ENCODE measurements at regions not wholly inside any gene's neighbourhood (a gene's known extent, or its start where the extent isn't known, plus 50 kb on each side); places are given as distances from the start of the nearest gene placed in this dataset.

GRCh38 chr5:21694567-21694966 is 1158.6 kb downstream of the CDH12 start:
- no peaks in the 10 kb centered on the region for H3K9me3 ChIP-seq (ENCODE audit: control insufficient read depth, low read depth, low read length)
- 86% methylated on average over 1 of the region's 2 CpGs for WGBS (ENCODE audit: insufficient coverage, low lambda C conversion rate)

GRCh38 chr5:21693591-21693990 is 1159.6 kb downstream of the CDH12 start:
- Histone ChIP-seq H3K36me3 (ENCODE audit: control insufficient read depth, insufficient read depth, low read length) (no peaks in the 10 kb centered on the region), H3K27ac (ENCODE audit: low read length) (no peak overlapping the region), H3K4me3 (ENCODE audit: low read length) (no peak overlapping the region), H3K4me1 (ENCODE audit: control insufficient read depth, insufficient read depth, low read length) (no peaks in the 10 kb centered on the region), H3K27me3 (ENCODE audit: control insufficient read depth, insufficient read depth, low read length) (peaks cover 2% of the 10 kb centered on the region), H3K9me3 (ENCODE audit: control insufficient read depth, low read depth, low read length) (no peaks in the 10 kb centered on the region)
- DNase-seq, result no peak

More at GRCh38 chr5:21694567-21694966, 1158.6 kb downstream of the CDH12 start:
- no peaks in the 10 kb centered on the region for H3K4me1 ChIP-seq (ENCODE audit: control insufficient read depth, insufficient read depth, low read length)
- no peak overlapping the region for H3K4me3 ChIP-seq (ENCODE audit: low read length)
- H3K27me3 ChIP-seq (ENCODE audit: control insufficient read depth, insufficient read depth, low read length), result peaks cover 1% of the 10 kb centered on the region
- DNase-seq, result no peak
- no peak overlapping the region for H3K27ac ChIP-seq (ENCODE audit: low read length)
- H3K36me3 ChIP-seq (ENCODE audit: control insufficient read depth, insufficient read depth, low read length), result no peaks in the 10 kb centered on the region

DNA sequence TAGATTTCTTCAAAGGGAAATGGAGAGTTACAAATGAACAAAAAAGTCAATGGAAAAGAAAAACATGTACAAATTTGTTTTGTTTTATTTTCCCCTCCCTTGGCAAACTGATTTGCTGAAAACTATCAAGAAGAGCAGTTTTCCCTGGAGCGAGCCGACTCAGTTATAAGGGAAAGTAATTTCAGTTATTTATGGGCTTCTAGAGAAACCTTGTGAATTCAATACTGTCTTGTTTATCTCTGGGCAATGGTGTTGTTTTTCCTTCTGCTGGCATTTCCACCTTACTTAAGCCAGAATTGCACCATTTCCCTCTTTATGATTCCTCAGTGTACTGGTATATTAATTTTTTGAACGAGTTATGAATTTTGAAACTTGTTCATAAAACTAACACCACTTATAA is 1163.6 kb downstream of the CDH12 start:
- Histone ChIP-seq H3K4me3 (ENCODE audit: low read length) (no peak overlapping the region), H3K27me3 (ENCODE audit: control insufficient read depth, insufficient read depth, low read length) (peaks cover 2% of the 10 kb centered on the region), H3K4me1 (ENCODE audit: control insufficient read depth, insufficient read depth, low read length) (no peaks in the 10 kb centered on the region), H3K27ac (ENCODE audit: low read length) (no peak overlapping the region), H3K9me3 (ENCODE audit: control insufficient read depth, low read depth, low read length) (no peaks in the 10 kb centered on the region), H3K36me3 (ENCODE audit: control insufficient read depth, insufficient read depth, low read length) (no peaks in the 10 kb centered on the region)
- no peak for DNase-seq
- WGBS (ENCODE audit: insufficient coverage, low lambda C conversion rate), result 80% methylated on average over 2 of the region's 3 CpGs

DNA sequence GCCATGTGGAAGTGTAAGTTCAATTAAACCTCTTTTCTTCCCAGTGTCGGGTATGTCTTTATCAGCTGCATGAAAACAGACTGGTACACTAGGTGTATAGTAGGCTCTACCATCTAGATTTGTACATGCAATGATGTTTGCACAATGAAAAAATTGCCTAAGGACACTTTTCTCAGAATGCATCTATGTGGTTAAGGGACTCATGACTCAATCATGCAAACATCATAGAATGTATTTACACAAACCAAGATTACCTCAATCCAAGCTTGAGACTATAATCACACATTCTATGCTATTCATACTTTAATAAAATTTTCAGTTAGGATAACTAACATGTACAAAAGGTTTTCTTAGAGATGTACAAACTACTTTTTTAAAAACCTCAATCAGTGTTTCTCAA is 1164.5 kb downstream of the CDH12 start:
- Histone ChIP-seq H3K27ac (ENCODE audit: low read length) (no peak overlapping the region), H3K4me3 (ENCODE audit: low read length) (no peak overlapping the region), H3K9me3 (ENCODE audit: control insufficient read depth, low read depth, low read length) (no peaks in the 10 kb centered on the region), H3K4me1 (ENCODE audit: control insufficient read depth, insufficient read depth, low read length) (no peaks in the 10 kb centered on the region), H3K27me3 (ENCODE audit: control insufficient read depth, insufficient read depth, low read length) (peaks cover 2% of the 10 kb centered on the region), H3K36me3 (ENCODE audit: control insufficient read depth, insufficient read depth, low read length) (no peaks in the 10 kb centered on the region)
- no peak for DNase-seq
- no CpG with 5 or more reads among the region's 1 CpG for WGBS (ENCODE audit: insufficient coverage, low lambda C conversion rate)

DNA sequence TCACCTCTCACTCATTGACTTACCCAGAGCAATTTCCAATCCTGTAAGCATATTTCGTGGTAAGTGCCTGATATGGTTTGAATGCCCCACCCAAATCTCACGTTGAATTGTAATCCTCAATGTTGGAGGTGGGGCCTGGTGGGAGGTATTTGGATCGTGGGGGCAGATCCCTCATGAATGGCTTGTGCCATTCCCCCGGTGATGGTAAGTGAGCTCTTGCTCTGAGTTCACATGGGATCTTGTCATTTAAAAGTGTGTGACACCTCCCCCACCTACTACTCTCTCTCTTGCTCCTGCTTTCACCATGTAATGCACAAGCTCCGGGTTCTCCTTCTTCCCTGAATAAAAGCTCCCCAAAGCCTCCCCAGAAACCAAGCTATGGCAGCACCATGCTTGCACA is 1165.5 kb downstream of the CDH12 start:
- Histone ChIP-seq H3K9me3 (ENCODE audit: control insufficient read depth, low read depth, low read length) (no peaks in the 10 kb centered on the region), H3K4me3 (ENCODE audit: low read length) (no peak overlapping the region), H3K27me3 (ENCODE audit: control insufficient read depth, insufficient read depth, low read length) (peaks cover 2% of the 10 kb centered on the region), H3K27ac (ENCODE audit: low read length) (no peak overlapping the region), H3K4me1 (ENCODE audit: control insufficient read depth, insufficient read depth, low read length) (no peaks in the 10 kb centered on the region), H3K36me3 (ENCODE audit: control insufficient read depth, insufficient read depth, low read length) (no peaks in the 10 kb centered on the region)
- no CpG with 5 or more reads among the region's 5 CpGs for WGBS (ENCODE audit: insufficient coverage, low lambda C conversion rate)
- no peak for DNase-seq

- H3K4me1 ChIP-seq (ENCODE audit: control insufficient read depth, insufficient read depth, low read length), result no peaks in the 10 kb centered on the region
- 86% methylated on average over 1 of the region's 4 CpGs for WGBS (ENCODE audit: insufficient coverage, low lambda C conversion rate)
- no peaks in the 10 kb centered on the region for H3K36me3 ChIP-seq (ENCODE audit: control insufficient read depth, insufficient read depth, low read length)
- no peaks in the 10 kb centered on the region for H3K9me3 ChIP-seq (ENCODE audit: control insufficient read depth, low read depth, low read length)
- H3K4me3 ChIP-seq (ENCODE audit: low read length), result no peak overlapping the region
- no peak for DNase-seq
- peaks cover 2% of the 10 kb centered on the region for H3K27me3 ChIP-seq (ENCODE audit: control insufficient read depth, insufficient read depth, low read length)
- no peak overlapping the region for H3K27ac ChIP-seq (ENCODE audit: low read length)
Observed at GRCh38 chr5:21686706-21687105, 1166.4 kb downstream of the CDH12 start.

- no peak for DNase-seq
- Histone ChIP-seq H3K4me3 (ENCODE audit: low read length) (no peak overlapping the region), H3K4me1 (ENCODE audit: control insufficient read depth, insufficient read depth, low read length) (no peaks in the 10 kb centered on the region), H3K36me3 (ENCODE audit: control insufficient read depth, insufficient read depth, low read length) (no peaks in the 10 kb centered on the region), H3K27ac (ENCODE audit: low read length) (no peak overlapping the region), H3K9me3 (ENCODE audit: control insufficient read depth, low read depth, low read length) (no peaks in the 10 kb centered on the region), H3K27me3 (ENCODE audit: control insufficient read depth, insufficient read depth, low read length) (peaks cover 2% of the 10 kb centered on the region)
- WGBS (ENCODE audit: insufficient coverage, low lambda C conversion rate), result 100% methylated on average over 1 of the region's 4 CpGs
Observed at GRCh38 chr5:21685522-21685921, 1167.6 kb downstream of the CDH12 start.

DNA sequence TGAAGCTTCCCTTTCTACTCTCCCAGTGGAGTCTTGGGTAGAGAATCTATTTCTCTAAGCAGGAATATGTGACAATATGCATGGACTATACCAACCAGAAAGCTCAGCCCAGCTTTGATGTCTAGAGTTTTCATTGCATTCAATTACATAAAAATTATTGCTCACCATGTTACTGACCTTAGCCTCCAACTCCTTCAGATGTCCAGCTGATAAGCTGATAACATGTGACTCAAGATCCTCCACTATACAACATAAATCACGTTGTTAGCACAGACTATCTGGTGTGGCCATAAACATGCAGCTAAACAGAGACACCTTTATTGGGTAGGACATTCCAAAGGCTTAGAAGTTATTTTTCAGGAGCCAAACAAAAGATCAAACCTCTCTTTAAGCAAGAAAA is 1168.2 kb downstream of the CDH12 start:
- H3K4me3 ChIP-seq (ENCODE audit: low read length), result no peak overlapping the region
- H3K27me3 ChIP-seq (ENCODE audit: control insufficient read depth, insufficient read depth, low read length), result peaks cover 2% of the 10 kb centered on the region
- no peak overlapping the region for H3K27ac ChIP-seq (ENCODE audit: low read length)
- DNase-seq, result no peak
- H3K4me1 ChIP-seq (ENCODE audit: control insufficient read depth, insufficient read depth, low read length), result no peaks in the 10 kb centered on the region
- no peaks in the 10 kb centered on the region for H3K36me3 ChIP-seq (ENCODE audit: control insufficient read depth, insufficient read depth, low read length)
- no CpG with 5 or more reads among the region's 1 CpG for WGBS (ENCODE audit: insufficient coverage, low lambda C conversion rate)
- H3K9me3 ChIP-seq (ENCODE audit: control insufficient read depth, low read depth, low read length), result no peaks in the 10 kb centered on the region

DNA sequence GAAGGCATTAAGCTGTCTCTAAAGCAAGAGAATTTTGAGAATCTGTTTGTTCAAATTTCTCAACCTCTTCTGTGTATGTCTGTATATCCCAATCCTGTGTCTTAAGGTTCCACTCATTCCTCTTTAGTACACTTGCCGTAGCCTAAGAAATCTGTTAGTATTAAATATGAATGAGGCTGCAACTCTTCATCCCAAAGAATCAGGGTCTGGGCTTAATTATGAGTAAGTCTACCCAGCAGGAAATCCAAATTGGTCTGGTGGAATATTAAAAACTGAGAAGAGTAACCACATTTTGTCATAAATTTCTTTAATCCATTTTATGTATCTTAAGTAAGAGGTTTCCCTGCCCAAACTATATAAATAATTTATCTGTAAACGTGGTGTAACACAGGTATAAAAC is 1171.2 kb downstream of the CDH12 start:
- Histone ChIP-seq H3K27ac (ENCODE audit: low read length) (no peak overlapping the region), H3K27me3 (ENCODE audit: control insufficient read depth, insufficient read depth, low read length) (no peaks in the 10 kb centered on the region), H3K9me3 (ENCODE audit: control insufficient read depth, low read depth, low read length) (no peaks in the 10 kb centered on the region), H3K36me3 (ENCODE audit: control insufficient read depth, insufficient read depth, low read length) (no peaks in the 10 kb centered on the region), H3K4me3 (ENCODE audit: low read length) (no peak overlapping the region), H3K4me1 (ENCODE audit: control insufficient read depth, insufficient read depth, low read length) (no peaks in the 10 kb centered on the region)
- WGBS (ENCODE audit: insufficient coverage, low lambda C conversion rate), result 93% methylated on average over 2 of the region's 2 CpGs
- no peak for DNase-seq

GRCh38 chr5:21680641-21681040 is 1172.5 kb downstream of the CDH12 start:
- DNase-seq, result no peak
- WGBS (ENCODE audit: insufficient coverage, low lambda C conversion rate), result 100% methylated on average over 1 of the region's 2 CpGs
- H3K4me1 ChIP-seq (ENCODE audit: control insufficient read depth, insufficient read depth, low read length), result no peaks in the 10 kb centered on the region

GRCh38 chr5:21680196-21680595 is 1172.9 kb downstream of the CDH12 start:
- Histone ChIP-seq H3K27me3 (ENCODE audit: control insufficient read depth, insufficient read depth, low read length) (no peaks in the 10 kb centered on the region), H3K27ac (ENCODE audit: low read length) (no peak overlapping the region), H3K36me3 (ENCODE audit: control insufficient read depth, insufficient read depth, low read length) (no peaks in the 10 kb centered on the region), H3K9me3 (ENCODE audit: control insufficient read depth, low read depth, low read length) (no peaks in the 10 kb centered on the region), H3K4me3 (ENCODE audit: low read length) (no peak overlapping the region), H3K4me1 (ENCODE audit: control insufficient read depth, insufficient read depth, low read length) (no peaks in the 10 kb centered on the region)
- no peak for DNase-seq

More at GRCh38 chr5:21680641-21681040, 1172.5 kb downstream of the CDH12 start:
- H3K9me3 ChIP-seq (ENCODE audit: control insufficient read depth, low read depth, low read length), result no peaks in the 10 kb centered on the region
- no peak overlapping the region for H3K4me3 ChIP-seq (ENCODE audit: low read length)
- H3K27me3 ChIP-seq (ENCODE audit: control insufficient read depth, insufficient read depth, low read length), result no peaks in the 10 kb centered on the region
- no peaks in the 10 kb centered on the region for H3K36me3 ChIP-seq (ENCODE audit: control insufficient read depth, insufficient read depth, low read length)
- no peak overlapping the region for H3K27ac ChIP-seq (ENCODE audit: low read length)
